HG03280 (cell line): ENCODE measurements at regions not wholly inside any gene's neighbourhood (a gene's known extent, or its start where the extent isn't known, plus 50 kb on each side); places are given as distances from the start of the nearest gene placed in this dataset.

ENCODE experiments used
- ATAC-seq: cut with Tn5 transposase; IDR thresholded peaks from one replicate; pipeline ENCODE4 v1.9.1; 2021; ENCODE audit warnings: mild to moderate bottlenecking, moderate library complexity; ENCODE audit not compliant: unreplicated experiment

- peak; percentile 50 for ATAC-seq
These were observed 436.6 kb downstream of the C4orf33 start for GRCh38 chr4:129532573-129532972.

- no peak for ATAC-seq
These were observed 447.3 kb downstream of the C4orf33 start for GRCh38 chr4:129543299-129543698.

- ATAC-seq = no peak
These were observed 449.8 kb downstream of the C4orf33 start for GRCh38 chr4:129545599-129546278.

- ATAC-seq = no peak
These were observed 450.6 kb downstream of the C4orf33 start for GRCh38 chr4:129546531-129546930.

- no peak for ATAC-seq
These were observed 454.4 kb downstream of the C4orf33 start for GRCh38 chr4:129550281-129550785.

GRCh38 chr4:129561280-129561679 is 465.3 kb downstream of the C4orf33 start:
- ATAC-seq = no peak

- no peak for ATAC-seq
These were observed 466.1 kb downstream of the C4orf33 start for GRCh38 chr4:129561886-129562671.

- no peak for ATAC-seq
These were observed 469.3 kb downstream of the C4orf33 start for GRCh38 chr4:129565214-129565613.

- no peak for ATAC-seq
These were observed 474.4 kb downstream of the C4orf33 start for GRCh38 chr4:129570326-129570725.

GRCh38 chr4:129578336-129578735 is 482.4 kb downstream of the C4orf33 start:
- no peak for ATAC-seq

GRCh38 chr4:129581305-129581704 is 485.4 kb downstream of the C4orf33 start:
- no peak for ATAC-seq

GRCh38 chr4:129583868-129584267 is 487.9 kb downstream of the C4orf33 start:
- ATAC-seq = no peak

GRCh38 chr4:129598582-129598981 is 502.6 kb downstream of the C4orf33 start:
- ATAC-seq = no peak

- no peak for ATAC-seq
These were observed 504.9 kb downstream of the C4orf33 start for GRCh38 chr4:129600898-129601297.

GRCh38 chr4:129602447-129602846 is 506.5 kb downstream of the C4orf33 start:
- no peak for ATAC-seq

- no peak for ATAC-seq
These were observed 507.4 kb downstream of the C4orf33 start for GRCh38 chr4:129603241-129603931.

GRCh38 chr4:129604632-129605255 is 508.8 kb downstream of the C4orf33 start:
- no peak for ATAC-seq

- no peak for ATAC-seq
These were observed 518.7 kb downstream of the C4orf33 start for GRCh38 chr4:129614611-129615010.

GRCh38 chr4:129622566-129622965 is 526.6 kb downstream of the C4orf33 start:
- ATAC-seq = no peak

- no peak for ATAC-seq
These were observed 527.4 kb downstream of the C4orf33 start for GRCh38 chr4:129623233-129623875.

GRCh38 chr4:129641179-129641578 is 545.2 kb downstream of the C4orf33 start:
- ATAC-seq = peak; percentile 68
